Upper lobe of left lung (tissue), 4 donors: ENCODE measurements at regions not wholly inside any gene's neighbourhood (a gene's known extent, or its start where the extent isn't known, plus 50 kb on each side); places are given as distances from the start of the nearest gene placed in this dataset.

ENCODE experiments used
- CTCF ChIP-seq, 6 experiments: fragments of 450-650 bp in 4 of 6; fragments of 200-600 bp in 2 of 6; sonication (generic) in 2 of 6; IDR thresholded peaks; one replicate each; pipeline ENCODE4 v1.5.1; 2016 to 2019; ENCODE audit warnings: antibody characterized with exemption in 6 of 6
- EP300 ChIP-seq, 4 donors: sonication (generic); formaldehyde crosslinking; IDR thresholded peaks; one replicate each; pipeline ENCODE4 v1.5.1; 2017; ENCODE audit warnings: antibody characterized with exemption in 4 of 4, control low read depth in 2 of 4
- POLR2A ChIP-seq, 4 donors: fragments of 450-650 bp; IDR thresholded peaks; one replicate each; pipeline ENCODE4 v1.5.1; 2016 to 2017; ENCODE audit warnings: antibody characterized with exemption in 4 of 4, mild to moderate bottlenecking in 2 of 4
- POLR2AphosphoS5 ChIP-seq, 2 donors: sonication (generic); formaldehyde crosslinking; IDR thresholded peaks; one replicate each; pipeline ENCODE4 v1.5.1; 2017; ENCODE audit warnings: antibody characterized with exemption in 2 of 2

- TF ChIP-seq CTCF (IDR thresholded peaks at IDR 0.05) (no peak), POLR2A (IDR thresholded peaks at IDR 0.05) (no peak), EP300 (IDR thresholded peaks at IDR 0.05) (no peak), POLR2AphosphoS5 (IDR thresholded peaks at IDR 0.05) (no peak)
Measured at GRCh38 chrX:64792598-64793337, 183.5 kb downstream of the ZC4H2 start.
